Osteocyte (in vitro differentiated cells): ENCODE measurements at regions not wholly inside any gene's neighbourhood (a gene's known extent, or its start where the extent isn't known, plus 50 kb on each side); places are given as distances from the start of the nearest gene placed in this dataset.

Experiments
- DNase-seq: peaks from one replicate; pipeline ENCODE4 v3.0.0; 2021; ENCODE audit warnings: mixed read lengths; ENCODE audit not compliant: unreplicated experiment; ENCODE audit errors: extremely low spot score
- H3K27ac Mint-ChIP-seq: one replicate; pipeline ENCODE4 v1.8.0; 2021; ENCODE audit warnings: mild to moderate bottlenecking, mixed read lengths; ENCODE audit not compliant: unreplicated experiment
- H3K27me3 Mint-ChIP-seq: one replicate; pipeline ENCODE4 v1.8.0; 2021; ENCODE audit warnings: mixed read lengths; ENCODE audit not compliant: unreplicated experiment
- H3K36me3 Mint-ChIP-seq: one replicate; pipeline ENCODE4 v1.8.0; 2021; ENCODE audit warnings: mixed read lengths; ENCODE audit not compliant: unreplicated experiment
- H3K4me1 Mint-ChIP-seq: one replicate; pipeline ENCODE4 v1.8.0; 2021; ENCODE audit warnings: mixed read lengths; ENCODE audit not compliant: unreplicated experiment
- H3K4me3 Mint-ChIP-seq: one replicate; pipeline ENCODE4 v1.8.0; 2021; ENCODE audit warnings: mild to moderate bottlenecking, moderate library complexity, mixed read lengths; ENCODE audit not compliant: unreplicated experiment
- H3K9me3 Mint-ChIP-seq: one replicate; pipeline ENCODE4 v1.8.0; 2021; ENCODE audit warnings: mixed read lengths; ENCODE audit not compliant: unreplicated experiment
- TF ChIP-seq, protein P1 (sequence below): fragments of 200-600 bp; sonication (generic); IDR thresholded peaks from 2 replicates; pipeline ENCODE4 v1.5.0; 2021; ENCODE audit warnings: antibody characterized with exemption, mild to moderate bottlenecking, moderate library complexity

DNA sequence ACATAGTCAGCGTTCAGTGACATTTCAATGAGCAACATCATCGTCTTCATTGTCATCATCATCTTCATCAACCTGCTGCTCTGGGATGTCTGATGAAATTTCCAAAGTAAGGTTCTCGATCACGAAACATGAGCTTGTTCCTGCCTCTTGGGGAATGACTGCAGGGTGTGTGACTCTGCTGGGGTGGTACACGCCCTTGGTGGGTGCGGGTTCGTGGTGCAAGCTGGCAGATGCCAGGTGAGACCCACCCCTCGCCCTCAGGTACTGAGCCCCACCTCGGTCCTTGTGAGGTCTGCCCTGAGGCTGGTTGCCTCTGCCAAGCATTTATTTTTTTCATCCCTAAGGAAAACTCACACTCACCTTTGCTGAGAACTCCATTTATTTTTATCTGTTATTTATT is 1389.2 kb downstream of the TBC1D22A start:
- no peaks in the 10 kb centered on the region for H3K9me3 Mint-ChIP-seq
- TF ChIP-seq, protein P1, sequence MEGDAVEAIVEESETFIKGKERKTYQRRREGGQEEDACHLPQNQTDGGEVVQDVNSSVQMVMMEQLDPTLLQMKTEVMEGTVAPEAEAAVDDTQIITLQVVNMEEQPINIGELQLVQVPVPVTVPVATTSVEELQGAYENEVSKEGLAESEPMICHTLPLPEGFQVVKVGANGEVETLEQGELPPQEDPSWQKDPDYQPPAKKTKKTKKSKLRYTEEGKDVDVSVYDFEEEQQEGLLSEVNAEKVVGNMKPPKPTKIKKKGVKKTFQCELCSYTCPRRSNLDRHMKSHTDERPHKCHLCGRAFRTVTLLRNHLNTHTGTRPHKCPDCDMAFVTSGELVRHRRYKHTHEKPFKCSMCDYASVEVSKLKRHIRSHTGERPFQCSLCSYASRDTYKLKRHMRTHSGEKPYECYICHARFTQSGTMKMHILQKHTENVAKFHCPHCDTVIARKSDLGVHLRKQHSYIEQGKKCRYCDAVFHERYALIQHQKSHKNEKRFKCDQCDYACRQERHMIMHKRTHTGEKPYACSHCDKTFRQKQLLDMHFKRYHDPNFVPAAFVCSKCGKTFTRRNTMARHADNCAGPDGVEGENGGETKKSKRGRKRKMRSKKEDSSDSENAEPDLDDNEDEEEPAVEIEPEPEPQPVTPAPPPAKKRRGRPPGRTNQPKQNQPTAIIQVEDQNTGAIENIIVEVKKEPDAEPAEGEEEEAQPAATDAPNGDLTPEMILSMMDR, result no peak
- no peaks in the 10 kb centered on the region for H3K36me3 Mint-ChIP-seq
- H3K4me3 Mint-ChIP-seq, result no peak overlapping the region
- no peaks in the 10 kb centered on the region for H3K27me3 Mint-ChIP-seq
- H3K4me1 Mint-ChIP-seq, result no peaks in the 10 kb centered on the region
- no peak for DNase-seq
- no peak overlapping the region for H3K27ac Mint-ChIP-seq

DNA sequence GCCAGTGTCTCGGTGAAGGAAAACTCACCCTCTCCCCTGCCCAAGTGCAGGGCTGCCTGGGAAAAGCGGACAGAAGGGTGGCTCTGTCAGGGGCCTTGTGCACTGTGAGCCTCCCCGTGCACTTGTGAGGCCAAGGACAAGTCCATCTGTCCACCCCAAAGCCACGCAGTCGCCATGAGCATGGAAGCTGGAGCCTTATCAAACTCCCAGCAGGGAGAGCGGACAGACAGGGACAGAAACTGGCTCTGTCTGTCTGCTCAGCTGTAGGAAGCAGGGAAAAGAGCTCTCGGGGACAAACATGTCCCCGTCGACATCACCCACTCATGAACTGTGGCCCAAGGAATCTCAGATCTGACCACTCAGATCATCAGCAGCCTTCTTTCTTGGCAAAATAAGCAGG is 1385.4 kb downstream of the TBC1D22A start:
- no peak overlapping the region for H3K4me3 Mint-ChIP-seq
- no peaks in the 10 kb centered on the region for H3K36me3 Mint-ChIP-seq
- H3K27me3 Mint-ChIP-seq, result peaks cover 3% of the 10 kb centered on the region
- H3K4me1 Mint-ChIP-seq, result no peaks in the 10 kb centered on the region
- no peaks in the 10 kb centered on the region for H3K9me3 Mint-ChIP-seq
- H3K27ac Mint-ChIP-seq, result no peak overlapping the region
- TF ChIP-seq, protein P1, result no peak
- DNase-seq, result peak; percentile 75

DNA sequence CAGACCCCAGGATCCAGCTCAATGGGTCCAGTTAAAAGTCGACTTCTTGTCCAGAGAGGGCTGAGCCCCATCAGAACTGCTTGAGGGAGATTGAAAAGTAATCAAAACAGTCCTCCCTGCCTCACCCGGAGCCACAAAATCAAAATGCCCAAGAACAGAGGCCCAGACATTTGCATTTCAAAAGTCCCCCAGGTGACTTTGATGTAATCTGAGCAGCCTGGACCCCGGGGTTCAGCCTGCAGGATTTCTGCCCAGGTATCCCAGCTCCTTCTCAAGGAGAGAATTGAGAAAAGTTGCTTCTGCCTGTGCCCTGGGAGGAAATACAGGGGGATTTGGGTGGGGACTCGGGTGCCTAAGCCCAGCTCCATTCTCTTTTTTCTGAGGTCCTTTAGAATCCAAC is 1385.0 kb downstream of the TBC1D22A start:
- no peaks in the 10 kb centered on the region for H3K4me1 Mint-ChIP-seq
- H3K27ac Mint-ChIP-seq, result no peak overlapping the region
- no peak overlapping the region for H3K4me3 Mint-ChIP-seq
- peak; percentile 54 for DNase-seq
- H3K27me3 Mint-ChIP-seq, result peaks cover 3% of the 10 kb centered on the region
- TF ChIP-seq, protein P1, result no peak
- no peaks in the 10 kb centered on the region for H3K9me3 Mint-ChIP-seq
- H3K36me3 Mint-ChIP-seq, result no peaks in the 10 kb centered on the region

DNA sequence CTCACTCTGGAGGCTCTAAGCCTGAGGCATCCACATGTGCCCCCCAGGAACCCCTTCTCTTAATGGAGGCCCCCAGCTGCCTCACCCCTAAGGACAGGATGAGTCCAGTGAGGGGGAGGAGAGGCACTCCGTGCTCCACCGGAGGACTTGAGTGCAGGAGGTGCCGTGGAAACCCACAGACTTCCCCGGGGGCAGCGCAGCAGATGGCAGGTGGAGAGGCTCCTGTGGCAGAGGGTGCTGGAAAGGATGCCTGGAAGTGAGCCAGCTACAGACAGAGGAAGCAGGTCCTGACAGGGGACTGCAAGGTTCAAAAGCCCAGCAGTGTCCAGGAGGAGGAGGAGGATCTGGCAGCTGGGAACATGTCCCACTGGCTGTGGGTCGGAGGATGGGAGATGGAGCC is 1384.0 kb downstream of the TBC1D22A start:
- TF ChIP-seq, protein P1, result no peak
- Mint-ChIP-seq H3K27me3 (peaks cover 3% of the 10 kb centered on the region), H3K4me3 (no peak overlapping the region), H3K9me3 (no peaks in the 10 kb centered on the region), H3K4me1 (no peaks in the 10 kb centered on the region), H3K27ac (no peak overlapping the region), H3K36me3 (no peaks in the 10 kb centered on the region)
- peak; percentile 73 for DNase-seq

DNA sequence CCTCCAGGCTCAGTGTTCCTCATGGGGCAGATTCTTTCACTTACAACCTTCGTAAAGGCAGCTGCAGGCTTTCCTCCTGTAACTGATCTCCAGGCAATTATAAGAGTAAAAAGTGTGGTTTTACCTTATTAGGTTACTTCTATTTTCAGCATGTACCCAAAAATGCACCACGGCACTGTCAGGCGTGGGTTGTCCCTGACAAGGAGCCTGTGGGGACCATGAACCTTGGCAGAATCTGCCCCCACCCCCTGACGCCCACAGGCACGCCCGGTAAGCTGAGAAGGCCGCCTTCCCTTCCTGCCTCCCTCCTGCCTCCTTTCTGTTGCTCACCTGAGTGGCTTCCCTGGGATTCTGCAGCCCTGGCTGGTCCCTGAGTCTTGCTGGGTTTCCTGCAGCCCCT is 1383.3 kb downstream of the TBC1D22A start:
- TF ChIP-seq, protein P1, result no peak
- no peaks in the 10 kb centered on the region for H3K4me1 Mint-ChIP-seq
- H3K27ac Mint-ChIP-seq, result no peak overlapping the region
- no peaks in the 10 kb centered on the region for H3K36me3 Mint-ChIP-seq
- H3K9me3 Mint-ChIP-seq, result no peaks in the 10 kb centered on the region
- no peak overlapping the region for H3K4me3 Mint-ChIP-seq
- H3K27me3 Mint-ChIP-seq, result peaks cover 3% of the 10 kb centered on the region
- peak; percentile 75 for DNase-seq
